ENCODE measurements at regions not wholly inside any gene's neighbourhood (a gene's known extent, or its start where the extent isn't known, plus 50 kb on each side); places are given as distances from the start of the nearest gene placed in this dataset.

- Mint-ChIP-seq H3K27me3 (ENCODE audit: insufficient read depth, unreplicated experiment) (no peaks in the 10 kb centered on the region), H3K4me3 (ENCODE audit: unreplicated experiment) (no peak overlapping the region), H3K27ac (ENCODE audit: low read depth, unreplicated experiment) (peak overlapping the region; percentile 49), H3K9me3 (ENCODE audit: unreplicated experiment) (peaks cover 6% of the 10 kb centered on the region), H3K36me3 (ENCODE audit: insufficient read depth, unreplicated experiment) (no peaks in the 10 kb centered on the region), H3K4me1 (ENCODE audit: insufficient read depth, unreplicated experiment) (peaks cover 7% of the 10 kb centered on the region)
- TF ChIP-seq CTCF (IDR thresholded peaks at IDR 0.05; ENCODE audit: unreplicated experiment): no peak
- POLR2A ChIA-PET: no interaction called here
- no TSS peak for BruUV-seq (replicated peaks)
- peak; percentile 29 for DNase-seq (ENCODE audit: unreplicated experiment)
- CTCF ChIA-PET: interaction anchor here (0.6 to 1.9 kb wide), 2 partner anchors 11 to 929 kb away, joined by 4 to 16 read pairs; no protein-coding TSS in a partner anchor
- intact Hi-C loops (cut with micrococcal nuclease): no loop called here
These were observed 200.6 kb upstream of the NCKAP5 start for GRCh38 chr2:133768658-133769435.

- TF ChIP-seq CTCF (IDR thresholded peaks at IDR 0.05; ENCODE audit: unreplicated experiment): no peak
- no TSS peak for BruUV-seq (replicated peaks)
- Mint-ChIP-seq H3K4me3 (ENCODE audit: unreplicated experiment) (no peak overlapping the region), H3K4me1 (ENCODE audit: insufficient read depth, unreplicated experiment) (no peaks in the 10 kb centered on the region), H3K27me3 (ENCODE audit: insufficient read depth, unreplicated experiment) (no peaks in the 10 kb centered on the region), H3K36me3 (ENCODE audit: insufficient read depth, unreplicated experiment) (no peaks in the 10 kb centered on the region), H3K9me3 (ENCODE audit: unreplicated experiment) (peaks cover under 1% of the 10 kb centered on the region), H3K27ac (ENCODE audit: low read depth, unreplicated experiment) (no peak overlapping the region)
- DNase-seq (ENCODE audit: unreplicated experiment): no peak
- intact Hi-C loops (cut with micrococcal nuclease): no loop called here
- CTCF ChIA-PET: no interaction called here
- POLR2A ChIA-PET: interaction anchor here (0.5 kb wide), 1 partner anchor 82 kb away, joined by 3 read pairs; no protein-coding TSS in a partner anchor
These were observed 205.8 kb upstream of the NCKAP5 start for GRCh38 chr2:133773854-133774653.

GRCh38 chr2:133774654-133775015, 206.4 kb upstream of the NCKAP5 start:
- H3K27ac Mint-ChIP-seq (ENCODE audit: low read depth, unreplicated experiment): no peak overlapping the region

More at GRCh38 chr2:133774654-133775015, 206.4 kb upstream of the NCKAP5 start:
- DNase-seq (ENCODE audit: unreplicated experiment): no peak
- Mint-ChIP-seq H3K27me3 (ENCODE audit: insufficient read depth, unreplicated experiment) (no peaks in the 10 kb centered on the region), H3K4me1 (ENCODE audit: insufficient read depth, unreplicated experiment) (no peaks in the 10 kb centered on the region), H3K36me3 (ENCODE audit: insufficient read depth, unreplicated experiment) (no peaks in the 10 kb centered on the region), H3K9me3 (ENCODE audit: unreplicated experiment) (no peaks in the 10 kb centered on the region), H3K4me3 (ENCODE audit: unreplicated experiment) (no peak overlapping the region)
- intact Hi-C loops (cut with micrococcal nuclease): loop anchor here (5.0 kb wide), 1 partner anchor 1507 kb away; no protein-coding TSS in a partner anchor
- POLR2A ChIA-PET: interaction anchor here (0.5 kb wide), 1 partner anchor 83 kb away, joined by 3 read pairs; no protein-coding TSS in a partner anchor
- CTCF ChIA-PET: no interaction called here
- no TSS peak for BruUV-seq (replicated peaks)
- TF ChIP-seq CTCF (IDR thresholded peaks at IDR 0.05; ENCODE audit: unreplicated experiment): no peak
